ENCODE measurements at regions not wholly inside any gene's neighbourhood (a gene's known extent, or its start where the extent isn't known, plus 50 kb on each side); places are given as distances from the start of the nearest gene placed in this dataset.

DNA sequence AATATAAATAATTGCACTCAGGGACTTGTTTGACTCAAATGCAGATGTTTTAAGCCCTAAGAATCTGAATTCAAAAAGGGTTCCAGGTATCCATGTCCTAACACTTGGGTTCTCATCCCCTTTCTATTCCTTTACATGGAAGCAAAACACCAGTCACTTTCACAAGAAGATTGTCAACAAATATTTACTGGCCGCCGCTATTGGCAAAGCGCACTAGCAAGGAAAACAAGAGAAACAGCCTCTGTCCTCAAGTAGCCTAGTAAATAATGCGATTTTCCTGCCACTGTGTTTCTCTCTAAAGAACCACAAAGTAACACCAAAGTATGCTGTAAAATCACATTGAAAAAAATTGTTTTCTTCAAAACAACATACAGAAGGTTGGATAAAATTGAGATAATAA lies 66.7 kb upstream of the EZH2 start:
- DNase-seq (ENCODE audit: low spot score) (no peak), FAIRE-seq (no peak)

DNA sequence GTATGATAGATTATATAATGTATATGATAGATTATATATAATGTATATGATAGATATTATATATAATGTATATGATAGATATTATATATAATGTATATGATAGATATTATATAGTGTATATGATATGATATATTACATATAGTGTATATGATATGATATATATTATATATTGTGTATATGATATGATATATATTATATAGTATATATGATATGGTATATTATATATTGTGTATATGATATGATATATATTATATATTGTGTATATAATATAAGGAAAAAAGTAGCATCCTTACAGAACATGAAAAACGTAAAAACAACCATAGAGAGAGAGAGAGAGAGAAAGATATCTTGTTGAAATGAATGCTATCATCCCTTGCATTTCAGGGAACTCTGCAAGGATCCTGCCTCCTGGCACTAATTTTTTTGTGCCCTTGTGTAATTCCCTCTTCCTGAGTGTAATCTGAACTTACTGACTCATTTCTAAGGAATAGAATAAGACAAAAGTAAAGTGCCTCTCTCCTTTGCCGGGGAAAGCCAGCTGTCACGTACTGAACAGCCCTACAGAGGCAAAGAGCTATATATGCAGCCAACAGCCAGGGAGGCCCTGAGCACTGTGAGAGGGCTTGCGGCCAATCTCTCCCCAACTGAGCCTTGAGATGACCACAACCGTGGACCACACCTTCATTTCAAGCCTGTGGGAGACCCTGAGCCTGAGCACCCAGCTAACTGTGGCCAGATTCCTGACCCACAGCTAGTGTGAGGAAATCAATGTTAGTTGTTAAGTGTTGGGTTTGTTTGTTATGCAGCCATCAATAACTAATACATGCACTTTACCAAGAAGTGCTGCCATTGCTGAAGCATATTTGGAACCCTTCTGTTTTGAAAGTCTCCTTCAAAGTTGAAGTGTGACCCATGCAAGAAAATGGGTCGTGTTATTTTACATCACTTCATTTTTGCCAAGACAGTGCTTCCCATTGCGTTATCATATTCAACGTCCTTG lies 61.1 kb upstream of the EZH2 start:
- peak; percentile 15 for DNase-seq (ENCODE audit: low spot score)
- peak; percentile 96 for FAIRE-seq

DNA sequence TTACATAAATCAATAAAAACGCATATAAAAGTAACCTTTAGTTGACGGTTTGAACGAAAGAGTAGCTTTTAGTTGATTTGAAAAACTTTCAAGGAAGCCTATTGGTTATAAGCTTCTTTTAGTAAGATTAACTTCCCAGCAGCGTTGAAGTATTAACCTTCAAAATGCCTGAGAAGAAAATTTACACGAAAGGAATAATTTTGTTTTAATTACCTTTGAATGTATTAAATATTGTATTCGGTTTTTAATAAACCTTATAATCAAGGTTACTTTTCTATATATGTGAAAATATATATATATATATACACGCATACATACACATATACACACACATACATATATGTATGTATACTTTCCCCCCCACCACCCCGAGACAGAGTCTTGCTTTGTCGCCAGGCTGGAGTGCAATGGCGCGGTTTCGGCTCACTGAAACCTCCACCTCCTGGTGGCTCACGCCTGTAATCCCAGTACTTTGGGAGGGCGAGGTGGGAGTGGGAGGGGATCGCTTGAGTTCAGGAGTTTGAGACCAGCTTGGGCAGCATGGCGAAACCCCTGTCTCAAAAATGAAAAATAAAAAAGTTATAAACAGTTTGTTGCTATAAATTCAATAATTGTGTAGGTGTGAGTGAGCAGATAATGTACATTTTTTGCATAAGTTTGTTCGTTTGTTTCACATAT lies 57.6 kb upstream of the EZH2 start:
- FAIRE-seq (peak; percentile 80), DNase-seq (ENCODE audit: low spot score) (peak; percentile 60)

DNA sequence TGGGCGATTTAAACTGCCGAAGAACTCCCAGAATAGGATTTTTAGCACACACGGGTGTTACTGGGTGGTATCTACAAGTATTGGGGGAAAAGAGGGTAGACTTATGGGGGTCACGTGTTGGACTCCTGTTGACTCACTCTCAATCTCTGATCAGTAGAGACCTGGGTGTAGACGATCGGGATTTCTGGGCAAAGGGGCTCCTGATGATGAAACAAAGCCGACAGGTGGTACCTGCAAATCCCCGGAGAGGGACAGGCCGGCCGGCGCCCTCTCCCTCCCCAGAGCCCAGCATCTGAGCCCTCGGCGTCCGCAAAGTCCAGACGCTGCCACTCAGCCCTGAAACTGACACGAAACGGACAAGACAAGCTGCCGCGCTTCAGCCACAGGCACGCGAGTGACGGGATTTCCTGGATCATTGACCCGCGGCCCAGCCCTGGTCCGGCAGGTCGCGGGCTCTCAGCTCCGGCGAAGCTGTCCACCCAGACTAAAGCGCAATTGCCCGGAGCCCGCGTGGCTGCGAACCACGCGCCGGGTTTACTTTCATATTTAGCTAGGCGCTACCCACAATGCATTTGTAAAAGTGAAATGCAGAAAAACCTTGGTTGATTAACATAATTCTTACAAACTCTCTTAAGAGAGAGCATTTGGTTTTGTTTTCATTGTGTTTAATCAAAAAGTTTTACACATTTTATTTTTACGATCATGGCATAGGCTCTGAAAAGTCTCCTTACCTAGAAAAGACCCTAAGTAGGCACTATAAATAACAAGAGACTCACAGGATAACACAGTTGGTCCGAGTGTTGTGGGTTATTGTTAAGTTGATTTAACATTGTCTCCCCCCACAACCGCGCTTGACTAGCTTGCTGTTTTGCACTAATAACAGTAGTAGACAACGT lies 56.9 kb upstream of the EZH2 start:
- FAIRE-seq (no peak), DNase-seq (ENCODE audit: low spot score) (peak; percentile 81)

DNA sequence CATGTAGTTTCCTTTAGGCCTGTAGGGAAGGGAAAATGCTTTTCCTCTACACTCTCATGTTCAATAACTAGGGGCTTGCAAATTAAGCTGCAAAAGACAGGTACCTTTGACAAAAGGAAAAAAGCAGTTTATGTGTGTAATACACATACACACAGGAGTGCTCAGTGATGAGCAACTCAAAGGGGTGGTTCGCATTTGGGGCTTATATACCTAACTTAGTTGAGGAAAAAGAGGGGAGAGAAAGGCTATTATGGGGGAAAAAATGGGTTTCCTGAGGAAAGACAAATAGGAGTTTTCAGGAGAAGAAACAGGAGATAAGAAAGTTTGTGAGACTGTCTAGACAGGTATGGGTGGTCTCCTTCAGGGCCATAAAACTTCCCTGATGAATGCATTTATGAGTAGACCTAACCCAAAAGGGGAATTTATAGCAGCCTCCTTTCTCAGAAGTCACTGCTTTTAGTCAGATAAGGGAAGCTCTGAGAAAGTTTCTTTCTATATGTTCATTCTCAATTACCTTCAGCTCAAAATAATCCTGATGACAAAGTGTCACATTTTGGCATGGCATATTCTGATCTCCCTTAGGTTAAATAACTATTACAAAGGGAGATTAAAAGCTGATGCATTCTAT lies 55.2 kb upstream of the EZH2 start:
- FAIRE-seq, result no peak
- DNase-seq (ENCODE audit: low spot score), result no peak

DNA sequence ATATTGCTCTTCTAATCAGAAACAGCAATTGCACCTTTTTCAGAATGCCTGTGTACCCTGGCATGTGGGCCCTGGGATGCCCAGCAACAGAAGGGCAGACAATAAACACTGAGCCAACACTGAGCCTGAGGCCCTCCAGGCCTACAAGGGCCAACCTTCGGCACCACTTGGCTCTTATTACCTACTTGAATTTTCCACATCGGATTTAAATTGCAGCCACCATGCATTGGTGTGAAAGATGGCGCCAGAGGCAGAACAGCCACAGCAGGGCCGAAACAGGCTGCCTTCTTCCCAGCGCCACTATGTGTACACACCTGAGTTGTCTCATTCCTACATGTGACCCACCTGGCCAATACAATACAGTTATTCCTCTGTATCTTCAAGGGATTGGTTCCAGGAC lies 51.4 kb upstream of the EZH2 start:
- FAIRE-seq, result no peak

More for the DNA sequence above, 51.4 kb upstream of the EZH2 start:
- DNase-seq (ENCODE audit: low spot score), result no peak
